ENCODE measurements at regions not wholly inside any gene's neighbourhood (a gene's known extent, or its start where the extent isn't known, plus 50 kb on each side); places are given as distances from the start of the nearest gene placed in this dataset.

DNA sequence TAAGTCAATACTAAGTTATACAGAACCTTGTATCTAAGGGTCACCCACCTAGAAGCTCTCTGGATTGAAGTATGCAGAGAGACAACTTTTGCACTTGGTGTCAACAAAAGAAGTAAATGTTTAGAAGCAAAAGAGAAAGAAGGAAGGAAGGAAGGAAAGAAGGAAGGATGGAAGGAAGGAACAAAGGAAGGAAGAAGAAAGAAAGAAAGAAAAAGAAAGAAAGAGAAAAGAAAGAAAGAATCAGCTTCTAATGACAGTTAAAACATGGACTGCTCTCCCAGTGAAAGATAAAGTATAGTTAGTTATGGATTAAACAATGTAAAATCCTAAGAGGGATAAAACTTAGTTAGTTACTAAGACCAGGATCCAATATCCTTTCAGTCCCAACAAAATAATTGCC, 613.8 kb upstream of the NR2F2 start:
- TF ChIP-seq, protein P1, sequence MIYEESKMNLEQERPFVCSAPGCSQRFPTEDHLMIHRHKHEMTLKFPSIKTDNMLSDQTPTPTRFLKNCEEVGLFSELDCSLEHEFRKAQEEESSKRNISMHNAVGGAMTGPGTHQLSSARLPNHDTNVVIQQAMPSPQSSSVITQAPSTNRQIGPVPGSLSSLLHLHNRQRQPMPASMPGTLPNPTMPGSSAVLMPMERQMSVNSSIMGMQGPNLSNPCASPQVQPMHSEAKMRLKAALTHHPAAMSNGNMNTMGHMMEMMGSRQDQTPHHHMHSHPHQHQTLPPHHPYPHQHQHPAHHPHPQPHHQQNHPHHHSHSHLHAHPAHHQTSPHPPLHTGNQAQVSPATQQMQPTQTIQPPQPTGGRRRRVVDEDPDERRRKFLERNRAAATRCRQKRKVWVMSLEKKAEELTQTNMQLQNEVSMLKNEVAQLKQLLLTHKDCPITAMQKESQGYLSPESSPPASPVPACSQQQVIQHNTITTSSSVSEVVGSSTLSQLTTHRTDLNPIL (CRISPR knock-in tag; IDR thresholded peaks at IDR 0.05; ENCODE audit: low read depth): no peak
- TF ChIP-seq BACH2 (CRISPR knock-in tag; IDR thresholded peaks at IDR 0.05; ENCODE audit: borderline replicate concordance) (no peak), PPARA (CRISPR knock-in tag; IDR thresholded peaks at IDR 0.05; ENCODE audit: borderline replicate concordance) (no peak), ZNF8 (CRISPR knock-in tag; IDR thresholded peaks at IDR 0.05) (no peak), ZFP30 (CRISPR knock-in tag; IDR thresholded peaks at IDR 0.05) (no peak), TSHZ2 (CRISPR knock-in tag; IDR thresholded peaks at IDR 0.05) (no peak), PATZ1 (CRISPR knock-in tag; IDR thresholded peaks at IDR 0.05; ENCODE audit: borderline replicate concordance) (no peak), ZNF565 (CRISPR knock-in tag; conservative IDR thresholded peaks at IDR 0.05; ENCODE audit: low read depth) (no peak), RARB (CRISPR knock-in tag; IDR thresholded peaks at IDR 0.05) (no peak), OSR1 (CRISPR knock-in tag; IDR thresholded peaks at IDR 0.05) (no peak), GLIS3 (CRISPR knock-in tag; IDR thresholded peaks at IDR 0.05) (no peak)
- TF ChIP-seq, protein P2, sequence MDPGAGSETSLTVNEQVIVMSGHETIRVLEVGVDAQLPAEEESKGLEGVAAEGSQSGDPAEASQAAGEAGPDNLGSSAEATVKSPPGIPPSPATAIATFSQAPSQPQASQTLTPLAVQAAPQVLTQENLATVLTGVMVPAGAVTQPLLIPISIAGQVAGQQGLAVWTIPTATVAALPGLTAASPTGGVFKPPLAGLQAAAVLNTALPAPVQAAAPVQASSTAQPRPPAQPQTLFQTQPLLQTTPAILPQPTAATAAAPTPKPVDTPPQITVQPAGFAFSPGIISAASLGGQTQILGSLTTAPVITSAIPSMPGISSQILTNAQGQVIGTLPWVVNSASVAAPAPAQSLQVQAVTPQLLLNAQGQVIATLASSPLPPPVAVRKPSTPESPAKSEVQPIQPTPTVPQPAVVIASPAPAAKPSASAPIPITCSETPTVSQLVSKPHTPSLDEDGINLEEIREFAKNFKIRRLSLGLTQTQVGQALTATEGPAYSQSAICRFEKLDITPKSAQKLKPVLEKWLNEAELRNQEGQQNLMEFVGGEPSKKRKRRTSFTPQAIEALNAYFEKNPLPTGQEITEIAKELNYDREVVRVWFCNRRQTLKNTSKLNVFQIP (CRISPR knock-in tag; IDR thresholded peaks at IDR 0.05; ENCODE audit: borderline replicate concordance, low read depth): no peak

Data from SK-N-SH treated with all-trans-retinoic acid at 6 μM for 48 hours (cell line).